Mesendoderm (in vitro differentiated cells): ENCODE measurements at regions not wholly inside any gene's neighbourhood (a gene's known extent, or its start where the extent isn't known, plus 50 kb on each side); places are given as distances from the start of the nearest gene placed in this dataset.

Source experiments
- DNase-seq: peaks from one replicate; pipeline ENCODE4 v3.0.0; 2013
- H2AK5ac ChIP-seq: 2 replicates; pipeline ENCODE4 v1.6.1; 2013; ENCODE audit warnings: low read length, inconsistent platforms
- H2BK120ac ChIP-seq: 2 replicates; pipeline ENCODE4 v1.6.1; 2013; ENCODE audit warnings: low read depth, mild to moderate bottlenecking, low read length, moderate library complexity, mixed read lengths
- H2BK15ac ChIP-seq: replicated peaks from 2 replicates; pipeline ENCODE4 v1.6.1; 2013; ENCODE audit warnings: low read depth, mild to moderate bottlenecking, moderate library complexity
- H2BK5ac ChIP-seq: 2 replicates; pipeline ENCODE4 v1.6.1; 2013; ENCODE audit warnings: low read length, inconsistent platforms
- H3K18ac ChIP-seq: 2 replicates; pipeline ENCODE4 v1.6.1; 2013; ENCODE audit warnings: mild to moderate bottlenecking, low read length, mixed read lengths
- H3K23ac ChIP-seq: one replicate; pipeline ENCODE4 v1.6.1; 2013; ENCODE audit warnings: low read length
- H3K27ac ChIP-seq: 2 replicates; pipeline ENCODE4 v1.5.1; 2013; ENCODE audit warnings: low read depth, mild to moderate bottlenecking, inconsistent platforms, low read length, moderate library complexity
- H3K27me3 ChIP-seq: 2 replicates; pipeline ENCODE4 v1.6.1; 2013; ENCODE audit warnings: low read length, control low read depth, mild to moderate bottlenecking, inconsistent platforms; ENCODE audit not compliant: insufficient read depth, poor library complexity
- H3K36me3 ChIP-seq: 2 replicates; pipeline ENCODE4 v1.6.1; 2013; ENCODE audit warnings: low read length, inconsistent platforms; ENCODE audit not compliant: control insufficient read depth, insufficient read depth
- H3K4ac ChIP-seq: one replicate; pipeline ENCODE4 v1.6.1; 2013; ENCODE audit warnings: low read depth, mild to moderate bottlenecking, low read length, moderate library complexity
- H3K4me1 ChIP-seq: 2 replicates; pipeline ENCODE4 v1.6.1; 2013; ENCODE audit warnings: low read depth, low read length, inconsistent platforms; ENCODE audit not compliant: control insufficient read depth
- H3K4me2 ChIP-seq: 2 replicates; pipeline ENCODE4 v1.6.1; 2013; ENCODE audit warnings: low read length
- H3K4me3 ChIP-seq: 2 replicates; pipeline ENCODE4 v1.5.1; 2013; ENCODE audit warnings: mild to moderate bottlenecking, low read length
- H3K56ac ChIP-seq: one replicate; pipeline ENCODE4 v1.6.1; 2013; ENCODE audit warnings: low read length
- H3K79me1 ChIP-seq: 2 replicates; pipeline ENCODE4 v1.6.1; 2013; ENCODE audit warnings: low read length, inconsistent platforms
- H3K79me2 ChIP-seq: 2 replicates; pipeline ENCODE4 v1.6.1; 2013; ENCODE audit warnings: mild to moderate bottlenecking, low read length; ENCODE audit not compliant: control insufficient read depth, insufficient read depth
- H3K9ac ChIP-seq: 2 replicates; pipeline ENCODE4 v1.6.1; 2013; ENCODE audit warnings: low read length, inconsistent platforms
- H4K5ac ChIP-seq: one replicate; pipeline ENCODE4 v1.6.1; 2013; ENCODE audit warnings: low read length
- H4K8ac ChIP-seq: one replicate; pipeline ENCODE4 v1.6.1; 2013; ENCODE audit warnings: low read depth, mild to moderate bottlenecking, control low read depth, low read length, moderate library complexity
- WGBS: extraction: QIAGEN DNeasy Blood & Tissue Kit; methylation state at CpG from one replicate; pipeline ENCODE4 v1.1.7; 2013; ENCODE audit warnings: low lambda C conversion rate, missing lambda C conversion rate; ENCODE audit not compliant: insufficient coverage; ENCODE audit errors: extremely low coverage; 5-methylcytosine and 5-hydroxymethylcytosine counted together

GRCh38 chr9:78871452-78872331 lies 574.8 kb downstream of the PSAT1 start:
- Histone ChIP-seq H2AK5ac (no peak overlapping the region), H3K4me2 (no peak overlapping the region), H3K18ac (no peak overlapping the region), H3K9ac (no peak overlapping the region), H2BK15ac (no peak overlapping the region), H3K23ac (no peak overlapping the region), H4K8ac (no peak overlapping the region), H2BK5ac (no peak overlapping the region), H3K36me3 (no peaks in the 10 kb centered on the region), H3K4me1 (no peaks in the 10 kb centered on the region), H3K27ac (no peak overlapping the region), H3K27me3 (no peaks in the 10 kb centered on the region), H4K5ac (no peak overlapping the region), H3K79me1 (no peaks in the 10 kb centered on the region), H3K79me2 (no peaks in the 10 kb centered on the region), H3K4me3 (no peak overlapping the region), H3K56ac (no peak overlapping the region), H3K4ac (no peak overlapping the region), H2BK120ac (no peak overlapping the region)
- peak; percentile 33 for DNase-seq
- no CpG with 5 or more reads among the region's 4 CpGs for WGBS

DNA sequence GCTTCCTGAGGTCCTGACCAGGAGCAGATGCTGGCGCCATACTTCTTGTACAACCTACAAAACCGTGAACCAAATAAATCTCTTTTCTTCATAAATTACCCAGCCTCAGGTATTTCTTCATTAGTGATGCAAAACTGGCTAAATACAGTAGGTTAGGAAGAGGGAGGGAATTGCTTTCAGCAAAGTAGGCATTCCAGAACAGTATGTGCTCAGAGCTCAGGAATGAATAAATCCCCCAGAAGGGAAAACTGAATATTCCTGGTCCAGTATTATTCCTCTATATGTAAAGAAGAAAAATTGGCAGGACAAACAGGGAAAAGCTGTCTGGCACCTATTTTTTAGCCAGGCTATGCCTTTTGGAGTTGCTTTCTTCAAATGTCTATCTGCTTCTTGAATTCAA lies 577.1 kb downstream of the PSAT1 start:
- Histone ChIP-seq H2BK5ac (no peak overlapping the region), H4K8ac (no peak overlapping the region), H4K5ac (no peak overlapping the region), H3K4ac (no peak overlapping the region), H3K4me3 (no peak overlapping the region), H3K79me1 (no peaks in the 10 kb centered on the region), H3K18ac (no peak overlapping the region), H3K9ac (no peak overlapping the region), H2BK15ac (no peak overlapping the region), H3K4me2 (no peak overlapping the region), H3K27me3 (no peaks in the 10 kb centered on the region), H2AK5ac (no peak overlapping the region), H3K23ac (no peak overlapping the region), H3K56ac (no peak overlapping the region), H2BK120ac (no peak overlapping the region), H3K4me1 (no peaks in the 10 kb centered on the region), H3K36me3 (no peaks in the 10 kb centered on the region), H3K27ac (no peak overlapping the region), H3K79me2 (no peaks in the 10 kb centered on the region)
- WGBS: no CpG with 5 or more reads among the region's 2 CpGs
- no peak for DNase-seq

DNA sequence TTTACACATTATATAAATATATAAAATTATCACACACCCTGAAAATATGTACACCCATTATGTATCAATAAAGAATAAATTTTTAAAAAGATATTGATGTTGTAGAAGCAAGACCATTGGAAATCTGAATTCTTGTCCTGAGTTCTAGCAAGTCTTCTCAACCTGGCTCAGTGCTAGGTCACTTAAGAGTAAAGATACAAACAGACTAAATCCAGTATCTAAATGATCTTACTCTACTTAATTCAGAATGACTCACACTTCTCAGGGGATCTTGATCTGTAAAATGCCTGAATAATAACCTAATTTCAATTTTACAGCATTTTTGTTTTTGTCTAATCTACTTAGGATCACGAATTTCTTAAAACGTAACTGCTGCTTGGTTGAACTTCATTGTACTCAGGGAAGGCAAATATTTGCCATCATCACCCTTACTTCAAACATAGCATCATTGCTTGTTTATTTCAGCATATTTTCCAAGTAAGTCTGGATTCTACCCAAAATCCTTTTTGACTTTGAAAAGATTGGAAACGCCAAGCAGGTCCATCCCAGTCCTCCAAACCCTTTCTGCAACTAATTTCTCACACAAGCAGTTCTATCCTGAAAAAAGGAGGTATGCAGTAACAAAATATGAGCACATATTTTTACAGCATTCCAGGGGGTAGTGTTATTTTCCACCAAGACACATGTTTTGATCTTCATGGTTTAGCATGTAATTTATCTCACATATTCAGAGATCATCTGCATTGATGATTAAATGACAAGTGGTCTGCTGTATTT lies 582.6 kb downstream of the PSAT1 start:
- H3K4me2 ChIP-seq: no peak overlapping the region
- no peak overlapping the region for H2AK5ac ChIP-seq
- no peaks in the 10 kb centered on the region for H3K79me1 ChIP-seq
- no peak overlapping the region for H3K18ac ChIP-seq
- H3K4ac ChIP-seq: no peak overlapping the region
- no peak overlapping the region for H4K8ac ChIP-seq
- H3K27ac ChIP-seq: no peak overlapping the region
- no CpG with 5 or more reads among the region's 3 CpGs for WGBS
- H3K79me2 ChIP-seq: no peaks in the 10 kb centered on the region
- no peak overlapping the region for H2BK5ac ChIP-seq
- DNase-seq: no peak
- H3K4me1 ChIP-seq: no peaks in the 10 kb centered on the region
- H3K56ac ChIP-seq: no peak overlapping the region
- no peak overlapping the region for H2BK15ac ChIP-seq
- no peak overlapping the region for H3K4me3 ChIP-seq
- H3K36me3 ChIP-seq: no peaks in the 10 kb centered on the region
- no peak overlapping the region for H4K5ac ChIP-seq
- no peak overlapping the region for H3K9ac ChIP-seq
- no peaks in the 10 kb centered on the region for H3K27me3 ChIP-seq
- no peak overlapping the region for H2BK120ac ChIP-seq
- no peak overlapping the region for H3K23ac ChIP-seq

DNA sequence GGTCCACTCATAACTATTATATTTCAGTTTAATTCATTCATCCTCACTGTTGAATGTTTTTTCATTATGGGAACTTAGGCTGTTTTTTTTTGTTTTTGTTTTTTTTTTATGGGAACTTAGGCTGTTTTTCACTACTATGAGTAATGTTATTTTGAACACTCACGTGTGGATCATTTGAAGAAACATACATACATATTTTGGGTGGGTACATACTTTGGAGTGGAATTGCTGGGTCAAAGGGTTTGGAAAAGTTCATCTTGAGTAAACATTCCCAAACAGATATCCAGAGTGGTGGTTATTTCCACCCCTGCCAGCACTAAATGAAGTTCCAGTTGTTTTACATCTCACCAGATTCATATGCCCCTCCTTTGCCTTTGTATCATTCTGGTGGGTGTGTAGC lies 584.4 kb downstream of the PSAT1 start:
- Histone ChIP-seq H2BK15ac (no peak overlapping the region), H3K79me1 (no peaks in the 10 kb centered on the region), H2AK5ac (no peak overlapping the region), H3K36me3 (no peaks in the 10 kb centered on the region), H3K79me2 (no peaks in the 10 kb centered on the region), H2BK5ac (no peak overlapping the region), H3K27me3 (no peaks in the 10 kb centered on the region), H3K4me2 (no peak overlapping the region), H3K27ac (no peak overlapping the region), H3K4me1 (no peaks in the 10 kb centered on the region), H4K8ac (no peak overlapping the region), H3K23ac (no peak overlapping the region), H2BK120ac (no peak overlapping the region), H4K5ac (no peak overlapping the region), H3K56ac (no peak overlapping the region), H3K18ac (no peak overlapping the region), H3K4ac (no peak overlapping the region), H3K9ac (no peak overlapping the region), H3K4me3 (no peak overlapping the region)
- no CpG with 5 or more reads among the region's 1 CpG for WGBS
- no peak for DNase-seq

- no peaks in the 10 kb centered on the region for H3K36me3 ChIP-seq
- H2BK120ac ChIP-seq: no peak overlapping the region
- H3K4me2 ChIP-seq: no peak overlapping the region
- no peak overlapping the region for H2BK5ac ChIP-seq
- no peaks in the 10 kb centered on the region for H3K27me3 ChIP-seq
- H4K5ac ChIP-seq: no peak overlapping the region
- H3K27ac ChIP-seq: no peak overlapping the region
- H3K18ac ChIP-seq: no peak overlapping the region
- no peak overlapping the region for H3K23ac ChIP-seq
- no peak overlapping the region for H3K4me3 ChIP-seq
- no peak for DNase-seq
- H3K56ac ChIP-seq: no peak overlapping the region
- no peak overlapping the region for H3K9ac ChIP-seq
- no CpG with 5 or more reads among the region's 4 CpGs for WGBS
- H3K79me2 ChIP-seq: no peaks in the 10 kb centered on the region
- H2BK15ac ChIP-seq: no peak overlapping the region
- H3K4ac ChIP-seq: no peak overlapping the region
- H3K4me1 ChIP-seq: no peaks in the 10 kb centered on the region
- no peak overlapping the region for H2AK5ac ChIP-seq
- H3K79me1 ChIP-seq: no peaks in the 10 kb centered on the region
- H4K8ac ChIP-seq: no peak overlapping the region
Observed at GRCh38 chr9:78882481-78882880, 585.6 kb downstream of the PSAT1 start.
